ENCODE measurements at regions not wholly inside any gene's neighbourhood (a gene's known extent, or its start where the extent isn't known, plus 50 kb on each side); places are given as distances from the start of the nearest gene placed in this dataset.
A peak's percentile ranks its signal among the peaks of the same experiment; 100 is the strongest.

GRCh38 chr14:97217111-97217885 lies 420.1 kb downstream of the VRK1 start:
- Mint-ChIP-seq H3K27me3 (ENCODE audit: low read depth) (peaks cover 41% of the 10 kb centered on the region), H3K4me3 (ENCODE audit: low read depth) (peak overlapping the region; percentile 17), H3K9me3 (no peaks in the 10 kb centered on the region), H3K27ac (no peak overlapping the region), H3K36me3 (ENCODE audit: low read depth) (no peaks in the 10 kb centered on the region), H3K4me1 (ENCODE audit: low read depth) (peaks cover 13% of the 10 kb centered on the region)
- intact Hi-C loops (cut with micrococcal nuclease), result loop anchor here (10.0 kb wide), 1 partner anchor 188 kb away; no protein-coding TSS in a partner anchor
- DNase-seq (ENCODE audit: low spot score), result no peak

- Mint-ChIP-seq H3K27me3 (ENCODE audit: low read depth) (peaks cover 43% of the 10 kb centered on the region), H3K36me3 (ENCODE audit: low read depth) (no peaks in the 10 kb centered on the region), H3K4me3 (ENCODE audit: low read depth) (peak overlapping the region; percentile 58), H3K4me1 (ENCODE audit: low read depth) (peaks cover 13% of the 10 kb centered on the region), H3K27ac (no peak overlapping the region), H3K9me3 (no peaks in the 10 kb centered on the region)
- no peak for DNase-seq (ENCODE audit: low spot score)
- intact Hi-C loops (cut with micrococcal nuclease), result loop anchor here (10.0 kb wide), 1 partner anchor 187 kb away; no protein-coding TSS in a partner anchor
Observed at GRCh38 chr14:97218274-97218673, 421.1 kb downstream of the VRK1 start.

- no peaks in the 10 kb centered on the region for H3K9me3 Mint-ChIP-seq
- peaks cover 13% of the 10 kb centered on the region for H3K4me1 Mint-ChIP-seq (ENCODE audit: low read depth)
- H3K36me3 Mint-ChIP-seq (ENCODE audit: low read depth), result no peaks in the 10 kb centered on the region
- H3K4me3 Mint-ChIP-seq (ENCODE audit: low read depth), result peak overlapping the region; percentile 85
- intact Hi-C loops (cut with micrococcal nuclease), result loop anchor here (10.0 kb wide), 1 partner anchor 186 kb away; no protein-coding TSS in a partner anchor
- peaks cover 43% of the 10 kb centered on the region for H3K27me3 Mint-ChIP-seq (ENCODE audit: low read depth)
- DNase-seq (ENCODE audit: low spot score), result peak; percentile 10
- no peak overlapping the region for H3K27ac Mint-ChIP-seq
Observed at GRCh38 chr14:97218691-97219430, 421.7 kb downstream of the VRK1 start.

GRCh38 chr14:97219431-97220017 lies 422.3 kb downstream of the VRK1 start:
- Mint-ChIP-seq H3K27me3 (ENCODE audit: low read depth) (peaks cover 45% of the 10 kb centered on the region), H3K4me1 (ENCODE audit: low read depth) (peaks cover 13% of the 10 kb centered on the region), H3K27ac (no peak overlapping the region), H3K9me3 (no peaks in the 10 kb centered on the region), H3K36me3 (ENCODE audit: low read depth) (no peaks in the 10 kb centered on the region), H3K4me3 (ENCODE audit: low read depth) (peak overlapping the region; percentile 85)
- intact Hi-C loops (cut with micrococcal nuclease), result loop anchor here (10.0 kb wide), 1 partner anchor 185 kb away; no protein-coding TSS in a partner anchor
- DNase-seq (ENCODE audit: low spot score), result peak; percentile 32

- Mint-ChIP-seq H3K4me1 (ENCODE audit: low read depth) (peaks cover 13% of the 10 kb centered on the region), H3K27ac (no peak overlapping the region), H3K4me3 (ENCODE audit: low read depth) (no peak overlapping the region), H3K9me3 (no peaks in the 10 kb centered on the region), H3K27me3 (ENCODE audit: low read depth) (peaks cover 44% of the 10 kb centered on the region), H3K36me3 (ENCODE audit: low read depth) (no peaks in the 10 kb centered on the region)
- DNase-seq (ENCODE audit: low spot score), result no peak
- intact Hi-C loops (cut with micrococcal nuclease), result no loop called here
Observed at GRCh38 chr14:97221572-97222285, 424.5 kb downstream of the VRK1 start.

GRCh38 chr14:97224016-97224415 lies 426.8 kb downstream of the VRK1 start:
- no peak for DNase-seq (ENCODE audit: low spot score)
- no peak overlapping the region for H3K4me3 Mint-ChIP-seq (ENCODE audit: low read depth)
- no peak overlapping the region for H3K27ac Mint-ChIP-seq
- peaks cover 10% of the 10 kb centered on the region for H3K4me1 Mint-ChIP-seq (ENCODE audit: low read depth)
- no peaks in the 10 kb centered on the region for H3K9me3 Mint-ChIP-seq
- no peaks in the 10 kb centered on the region for H3K36me3 Mint-ChIP-seq (ENCODE audit: low read depth)
- H3K27me3 Mint-ChIP-seq (ENCODE audit: low read depth), result peaks cover 40% of the 10 kb centered on the region
- intact Hi-C loops (cut with micrococcal nuclease), result no loop called here

GRCh38 chr14:97230051-97230450 lies 432.9 kb downstream of the VRK1 start:
- no peak overlapping the region for H3K4me3 Mint-ChIP-seq (ENCODE audit: low read depth)
- no peaks in the 10 kb centered on the region for H3K36me3 Mint-ChIP-seq (ENCODE audit: low read depth)
- no peak for DNase-seq (ENCODE audit: low spot score)
- H3K9me3 Mint-ChIP-seq, result no peaks in the 10 kb centered on the region
- intact Hi-C loops (cut with micrococcal nuclease), result no loop called here
- no peak overlapping the region for H3K27ac Mint-ChIP-seq
- peaks cover 36% of the 10 kb centered on the region for H3K27me3 Mint-ChIP-seq (ENCODE audit: low read depth)
- no peaks in the 10 kb centered on the region for H3K4me1 Mint-ChIP-seq (ENCODE audit: low read depth)

- Mint-ChIP-seq H3K4me1 (ENCODE audit: low read depth) (no peaks in the 10 kb centered on the region), H3K27me3 (ENCODE audit: low read depth) (peaks cover 43% of the 10 kb centered on the region), H3K36me3 (ENCODE audit: low read depth) (no peaks in the 10 kb centered on the region), H3K4me3 (ENCODE audit: low read depth) (no peak overlapping the region), H3K27ac (no peak overlapping the region), H3K9me3 (no peaks in the 10 kb centered on the region)
- intact Hi-C loops (cut with micrococcal nuclease), result no loop called here
- no peak for DNase-seq (ENCODE audit: low spot score)
Observed at GRCh38 chr14:97233319-97233985, 436.3 kb downstream of the VRK1 start.

GRCh38 chr14:97246648-97247047 lies 449.5 kb downstream of the VRK1 start:
- intact Hi-C loops (cut with micrococcal nuclease), result no loop called here
- H3K36me3 Mint-ChIP-seq (ENCODE audit: low read depth), result no peaks in the 10 kb centered on the region
- no peaks in the 10 kb centered on the region for H3K9me3 Mint-ChIP-seq
- peaks cover 3% of the 10 kb centered on the region for H3K4me1 Mint-ChIP-seq (ENCODE audit: low read depth)
- no peak overlapping the region for H3K4me3 Mint-ChIP-seq (ENCODE audit: low read depth)
- no peak overlapping the region for H3K27ac Mint-ChIP-seq
- no peak for DNase-seq (ENCODE audit: low spot score)
- H3K27me3 Mint-ChIP-seq (ENCODE audit: low read depth), result peaks cover 29% of the 10 kb centered on the region

GRCh38 chr14:97248973-97249372 lies 451.8 kb downstream of the VRK1 start:
- Mint-ChIP-seq H3K9me3 (peaks cover 7% of the 10 kb centered on the region), H3K27ac (no peak overlapping the region), H3K27me3 (ENCODE audit: low read depth) (peaks cover 17% of the 10 kb centered on the region), H3K4me1 (ENCODE audit: low read depth) (peaks cover 22% of the 10 kb centered on the region), H3K4me3 (ENCODE audit: low read depth) (no peak overlapping the region), H3K36me3 (ENCODE audit: low read depth) (no peaks in the 10 kb centered on the region)
- no peak for DNase-seq (ENCODE audit: low spot score)
- intact Hi-C loops (cut with micrococcal nuclease), result no loop called here

- peaks cover 7% of the 10 kb centered on the region for H3K27me3 Mint-ChIP-seq (ENCODE audit: low read depth)
- H3K9me3 Mint-ChIP-seq, result peaks cover 7% of the 10 kb centered on the region
- no peak for DNase-seq (ENCODE audit: low spot score)
- no peak overlapping the region for H3K4me3 Mint-ChIP-seq (ENCODE audit: low read depth)
- H3K4me1 Mint-ChIP-seq (ENCODE audit: low read depth), result peaks cover 24% of the 10 kb centered on the region
- H3K36me3 Mint-ChIP-seq (ENCODE audit: low read depth), result no peaks in the 10 kb centered on the region
- intact Hi-C loops (cut with micrococcal nuclease), result no loop called here
- no peak overlapping the region for H3K27ac Mint-ChIP-seq
Observed at GRCh38 chr14:97250931-97251330, 453.7 kb downstream of the VRK1 start.
